Thymus (tissue), 11 donors: ENCODE measurements at regions not wholly inside any gene's neighbourhood (a gene's known extent, or its start where the extent isn't known, plus 50 kb on each side); places are given as distances from the start of the nearest gene placed in this dataset.

Source experiments
- DNase-seq, 9 donors: peaks; one replicate each; pipeline ENCODE4 v3.0.0-alpha.2; 2013; ENCODE audit warnings: low spot score in 9 of 9, low read depth in 6 of 9, missing footprints in 1 of 9
- H3K27ac ChIP-seq, 2 donors: one replicate each; pipeline ENCODE4 v1.5.1; 2013; ENCODE audit warnings: control low read depth in 1 of 2, low read depth in 1 of 2, low read length in 1 of 2, mild to moderate bottlenecking in 1 of 2, moderate library complexity in 1 of 2
- H3K27me3 ChIP-seq, 2 donors: one replicate each; pipeline ENCODE4 v1.5.1; 2013; ENCODE audit warnings: low read length in 1 of 2; ENCODE audit not compliant: control insufficient read depth in 2 of 2, insufficient read depth in 1 of 2
- H3K36me3 ChIP-seq, 2 donors: one replicate each; pipeline ENCODE4 v1.5.1; 2013; ENCODE audit warnings: low read length in 1 of 2, mild to moderate bottlenecking in 1 of 2, moderate library complexity in 1 of 2; ENCODE audit not compliant: control insufficient read depth in 2 of 2, insufficient read depth in 2 of 2
- H3K4me1 ChIP-seq, 2 donors: one replicate each; pipeline ENCODE4 v1.5.1; 2013; ENCODE audit warnings: low read length in 2 of 2; ENCODE audit not compliant: control insufficient read depth in 2 of 2, insufficient read depth in 2 of 2
- H3K4me3 ChIP-seq, 2 donors: one replicate each; pipeline ENCODE4 v1.5.1; 2013; ENCODE audit warnings: low read length in 2 of 2, control low read depth in 1 of 2, mild to moderate bottlenecking in 1 of 2
- H3K9me3 ChIP-seq, 2 donors: one replicate each; pipeline ENCODE4 v1.5.1; 2013; ENCODE audit warnings: low read length in 1 of 2, mild to moderate bottlenecking in 1 of 2; ENCODE audit not compliant: control insufficient read depth in 2 of 2, insufficient read depth in 1 of 2
- WGBS: extraction: QIAGEN DNeasy Blood & Tissue Kit; methylation state at CpG from one replicate; pipeline ENCODE4 v1.1.7; 2013; 5-methylcytosine and 5-hydroxymethylcytosine counted together
- donor health status: healthy.

- WGBS, result 98% methylated on average over 9 of the region's 9 CpGs
Measured at GRCh38 chr10:4174197-4174596, 389.2 kb upstream of the KLF6 start.

GRCh38 chr10:4170633-4171314 lies 385.8 kb upstream of the KLF6 start:
- 94% methylated on average over 6 of the region's 6 CpGs for WGBS
- Histone ChIP-seq H3K4me1 (peaks cover 0 to 3% of the 10 kb centered on the region in 2 donors), H3K36me3 (no peaks in the 10 kb centered on the region), H3K27ac (no peak overlapping the region), H3K9me3 (no peaks in the 10 kb centered on the region), H3K27me3 (no peaks in the 10 kb centered on the region), H3K4me3 (no peak overlapping the region)
- DNase-seq, result no peak

More at GRCh38 chr10:4174197-4174596, 389.2 kb upstream of the KLF6 start:
- Histone ChIP-seq H3K4me3 (no peak overlapping the region), H3K27ac (no peak overlapping the region), H3K4me1 (peaks cover 0 to 5% of the 10 kb centered on the region in 2 donors), H3K9me3 (no peaks in the 10 kb centered on the region), H3K27me3 (no peaks in the 10 kb centered on the region), H3K36me3 (no peaks in the 10 kb centered on the region)
- DNase-seq, result no peak

GRCh38 chr10:4170181-4170580 lies 385.2 kb upstream of the KLF6 start:
- H3K9me3 ChIP-seq, result no peaks in the 10 kb centered on the region
- H3K27me3 ChIP-seq, result no peaks in the 10 kb centered on the region
- DNase-seq, result no peak
- WGBS, result 99% methylated on average over 2 of the region's 2 CpGs
- H3K4me1 ChIP-seq, result no peaks in the 10 kb centered on the region
- H3K27ac ChIP-seq, result no peak overlapping the region
- no peak overlapping the region for H3K4me3 ChIP-seq
- H3K36me3 ChIP-seq, result no peaks in the 10 kb centered on the region

DNA sequence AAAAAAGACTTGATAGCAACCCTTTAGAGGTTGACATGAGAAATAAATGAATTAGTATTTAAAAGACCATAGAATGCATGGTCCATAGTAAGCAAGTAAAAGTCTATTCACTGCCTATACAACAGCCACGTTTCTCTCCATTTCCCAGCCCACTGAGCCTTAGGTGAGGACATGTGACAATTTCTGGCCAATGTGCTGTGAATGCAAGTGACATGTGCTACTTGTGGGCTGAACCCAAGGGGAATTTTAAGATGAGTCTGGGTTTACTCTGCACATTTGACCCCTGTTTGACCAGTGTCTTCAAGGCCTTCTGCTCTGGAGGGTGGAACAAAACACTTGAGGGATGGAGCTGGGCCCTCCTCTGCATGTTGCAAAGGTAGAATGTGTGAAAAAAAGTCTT lies 384.4 kb upstream of the KLF6 start:
- no peak overlapping the region for H3K27ac ChIP-seq
- H3K36me3 ChIP-seq, result no peaks in the 10 kb centered on the region
- no peaks in the 10 kb centered on the region for H3K9me3 ChIP-seq
- H3K4me1 ChIP-seq, result no peaks in the 10 kb centered on the region
- no peak for DNase-seq
- H3K27me3 ChIP-seq, result no peaks in the 10 kb centered on the region
- H3K4me3 ChIP-seq, result no peak overlapping the region
- 95% methylated on average over 1 of the region's 1 CpG for WGBS

GRCh38 chr10:4167216-4167615 lies 382.2 kb upstream of the KLF6 start:
- no peaks in the 10 kb centered on the region for H3K4me1 ChIP-seq
- DNase-seq, result no peak
- WGBS, result 96% methylated on average over 8 of the region's 8 CpGs

DNA sequence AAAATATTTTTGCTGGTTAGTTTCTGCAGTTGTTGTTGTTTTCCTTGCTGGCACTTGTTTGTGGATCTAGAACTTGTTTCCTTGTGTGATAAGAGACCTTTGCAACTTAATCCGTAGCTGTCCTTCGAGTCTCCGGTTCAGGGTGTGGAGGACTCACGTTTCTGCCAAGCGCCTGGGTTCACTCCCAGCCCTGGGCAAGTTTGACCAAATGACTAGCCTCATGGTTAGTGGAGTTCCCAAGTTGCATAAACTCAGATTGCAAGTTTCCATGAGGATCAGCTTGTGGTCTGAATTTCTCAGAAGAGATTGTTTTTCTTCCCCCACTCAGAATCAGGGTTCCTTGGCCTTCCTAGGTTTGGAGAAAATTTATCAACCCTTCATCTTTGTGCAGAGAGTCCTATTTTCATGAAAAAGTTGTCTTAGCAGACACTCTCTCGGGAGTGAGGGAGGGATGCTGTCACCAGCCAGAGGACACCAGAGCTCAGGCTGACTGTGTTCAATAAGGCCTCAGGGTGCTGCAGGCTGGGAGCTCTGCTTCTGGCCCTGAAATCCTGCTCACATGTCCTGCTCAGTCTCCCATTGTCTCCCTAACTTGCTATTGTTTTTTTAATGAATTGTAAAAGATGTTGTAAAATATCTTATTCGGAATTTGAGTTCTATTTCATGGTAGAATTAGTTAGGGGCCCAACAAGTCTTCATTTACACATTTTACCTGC lies 377.7 kb upstream of the KLF6 start:
- no peak for DNase-seq
- no peaks in the 10 kb centered on the region for H3K27me3 ChIP-seq
- 96% methylated on average over 7 of the region's 7 CpGs for WGBS
- no peaks in the 10 kb centered on the region for H3K4me1 ChIP-seq
- H3K36me3 ChIP-seq, result no peaks in the 10 kb centered on the region
- H3K4me3 ChIP-seq, result no peak overlapping the region
- no peak overlapping the region for H3K27ac ChIP-seq
- no peaks in the 10 kb centered on the region for H3K9me3 ChIP-seq

More at GRCh38 chr10:4167216-4167615, 382.2 kb upstream of the KLF6 start:
- H3K27me3 ChIP-seq, result no peaks in the 10 kb centered on the region
- H3K9me3 ChIP-seq, result no peaks in the 10 kb centered on the region
- no peak overlapping the region for H3K27ac ChIP-seq
- H3K36me3 ChIP-seq, result no peaks in the 10 kb centered on the region
- no peak overlapping the region for H3K4me3 ChIP-seq

GRCh38 chr10:4159173-4159572 lies 374.2 kb upstream of the KLF6 start:
- Histone ChIP-seq H3K27ac (no peak overlapping the region), H3K4me1 (peaks cover 3% of the 10 kb centered on the region in 2 donors), H3K36me3 (no peaks in the 10 kb centered on the region), H3K4me3 (no peak overlapping the region), H3K27me3 (no peaks in the 10 kb centered on the region), H3K9me3 (no peaks in the 10 kb centered on the region)
- DNase-seq, result no peak
- 97% methylated on average over 6 of the region's 6 CpGs for whole genome bisulfite sequencing

DNA sequence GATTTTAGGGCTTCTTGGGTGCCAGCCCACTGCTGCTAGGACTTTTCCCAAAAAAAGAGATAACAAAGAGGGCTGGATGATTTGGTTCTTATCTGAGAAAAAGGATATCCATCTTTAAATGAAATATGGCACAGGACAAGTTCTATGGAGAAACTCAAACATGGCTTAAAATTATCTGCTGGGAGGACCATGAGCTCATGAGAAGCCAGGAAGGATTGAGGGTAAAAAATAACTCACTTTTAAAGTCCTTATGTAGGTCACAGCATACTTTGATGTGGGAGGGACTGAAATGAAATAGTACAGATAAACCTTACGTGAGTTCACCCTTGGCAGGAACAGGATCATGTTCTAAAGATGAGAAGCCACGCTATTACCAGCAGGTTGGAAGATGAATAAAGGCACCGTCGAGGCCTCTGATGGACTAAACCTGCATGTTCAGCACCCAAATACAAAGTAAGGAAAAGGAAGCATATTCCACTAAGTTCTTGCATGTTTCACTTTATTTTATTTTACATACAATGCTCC lies 369.2 kb upstream of the KLF6 start:
- no peak overlapping the region for H3K4me3 ChIP-seq
- no peak overlapping the region for H3K27ac ChIP-seq
- no peaks in the 10 kb centered on the region for H3K36me3 ChIP-seq
- no peaks in the 10 kb centered on the region for H3K27me3 ChIP-seq
- WGBS, result 47% methylated on average over 4 of the region's 4 CpGs
- no peaks in the 10 kb centered on the region for H3K9me3 ChIP-seq
- DNase-seq, result peak in 2 of 9 donors; percentile 22 to 35
- peaks cover 5 to 10% of the 10 kb centered on the region in 2 donors for H3K4me1 ChIP-seq

- no peak overlapping the region for H3K27ac ChIP-seq
- 95% methylated on average over 16 of the region's 16 CpGs for WGBS
- H3K36me3 ChIP-seq, result no peaks in the 10 kb centered on the region
- peaks cover 5 to 10% of the 10 kb centered on the region in 2 donors for H3K4me1 ChIP-seq
- H3K4me3 ChIP-seq, result no peak overlapping the region
- H3K27me3 ChIP-seq, result no peaks in the 10 kb centered on the region
- H3K9me3 ChIP-seq, result no peaks in the 10 kb centered on the region
- DNase-seq, result no peak
Measured at GRCh38 chr10:4151466-4151865, 366.5 kb upstream of the KLF6 start.
